ENCODE measurements at regions not wholly inside any gene's neighbourhood (a gene's known extent, or its start where the extent isn't known, plus 50 kb on each side); places are given as distances from the start of the nearest gene placed in this dataset.

DNA sequence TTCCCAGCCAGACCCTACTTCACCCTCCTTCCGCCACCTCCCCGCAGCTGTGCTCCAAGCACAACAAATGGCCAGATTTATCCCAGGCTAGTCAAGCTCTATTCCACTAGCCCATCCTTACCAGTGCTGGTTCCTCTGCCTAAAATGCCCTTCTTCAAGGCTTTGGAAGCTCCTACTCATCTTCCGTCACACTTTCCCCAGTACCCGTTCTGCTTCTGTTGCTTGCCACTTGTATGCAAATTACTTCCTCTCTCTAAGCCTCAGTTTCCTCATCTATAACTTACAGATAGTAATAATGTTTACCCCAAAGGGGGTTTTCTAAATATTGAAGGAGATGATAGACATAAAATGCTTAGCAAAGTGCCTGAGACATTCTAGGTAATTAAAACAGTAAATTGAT is 193.1 kb downstream of the MAFB start:
- no peak overlapping the region for H3K27ac ChIP-seq
- H4K20me1 ChIP-seq (ENCODE audit: insufficient read depth, poor library complexity, severe bottlenecking): no peaks in the 10 kb centered on the region
- no peak overlapping the region for H3K4me2 ChIP-seq
- H3K27me3 ChIP-seq: peaks cover 2% of the 10 kb centered on the region
- no peaks in the 10 kb centered on the region for H3K9me2 ChIP-seq (replicated peaks; ENCODE audit: insufficient read depth)
- no peak overlapping the region for H2AFZ ChIP-seq
- no peaks in the 10 kb centered on the region for H3K9me3 ChIP-seq (ENCODE audit: low read depth)
- WGBS (ENCODE audit: low lambda C conversion rate, missing lambda C conversion rate): 71% methylated on average over 4 of the region's 4 CpGs
- H3K4me3 ChIP-seq: no peak overlapping the region
- no peaks in the 10 kb centered on the region for H3K79me2 ChIP-seq
- no peaks in the 10 kb centered on the region for H3K4me1 ChIP-seq (ENCODE audit: insufficient read depth)
- H3K36me3 ChIP-seq (replicated peaks; ENCODE audit: insufficient read depth, low read depth): no peaks in the 10 kb centered on the region
- DNase-seq (ENCODE audit: low spot score): no peak
- TF ChIP-seq, protein P1, sequence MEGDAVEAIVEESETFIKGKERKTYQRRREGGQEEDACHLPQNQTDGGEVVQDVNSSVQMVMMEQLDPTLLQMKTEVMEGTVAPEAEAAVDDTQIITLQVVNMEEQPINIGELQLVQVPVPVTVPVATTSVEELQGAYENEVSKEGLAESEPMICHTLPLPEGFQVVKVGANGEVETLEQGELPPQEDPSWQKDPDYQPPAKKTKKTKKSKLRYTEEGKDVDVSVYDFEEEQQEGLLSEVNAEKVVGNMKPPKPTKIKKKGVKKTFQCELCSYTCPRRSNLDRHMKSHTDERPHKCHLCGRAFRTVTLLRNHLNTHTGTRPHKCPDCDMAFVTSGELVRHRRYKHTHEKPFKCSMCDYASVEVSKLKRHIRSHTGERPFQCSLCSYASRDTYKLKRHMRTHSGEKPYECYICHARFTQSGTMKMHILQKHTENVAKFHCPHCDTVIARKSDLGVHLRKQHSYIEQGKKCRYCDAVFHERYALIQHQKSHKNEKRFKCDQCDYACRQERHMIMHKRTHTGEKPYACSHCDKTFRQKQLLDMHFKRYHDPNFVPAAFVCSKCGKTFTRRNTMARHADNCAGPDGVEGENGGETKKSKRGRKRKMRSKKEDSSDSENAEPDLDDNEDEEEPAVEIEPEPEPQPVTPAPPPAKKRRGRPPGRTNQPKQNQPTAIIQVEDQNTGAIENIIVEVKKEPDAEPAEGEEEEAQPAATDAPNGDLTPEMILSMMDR (IDR thresholded peaks at IDR 0.05; ENCODE audit: poor library complexity): no peak
- TF ChIP-seq EZH2phosphoT487 (IDR thresholded peaks at IDR 0.05; ENCODE audit: low read depth, severe bottlenecking, unreplicated experiment) (no peak), EZH2 (IDR thresholded peaks at IDR 0.05; ENCODE audit: borderline replicate concordance) (no peak)

DNA sequence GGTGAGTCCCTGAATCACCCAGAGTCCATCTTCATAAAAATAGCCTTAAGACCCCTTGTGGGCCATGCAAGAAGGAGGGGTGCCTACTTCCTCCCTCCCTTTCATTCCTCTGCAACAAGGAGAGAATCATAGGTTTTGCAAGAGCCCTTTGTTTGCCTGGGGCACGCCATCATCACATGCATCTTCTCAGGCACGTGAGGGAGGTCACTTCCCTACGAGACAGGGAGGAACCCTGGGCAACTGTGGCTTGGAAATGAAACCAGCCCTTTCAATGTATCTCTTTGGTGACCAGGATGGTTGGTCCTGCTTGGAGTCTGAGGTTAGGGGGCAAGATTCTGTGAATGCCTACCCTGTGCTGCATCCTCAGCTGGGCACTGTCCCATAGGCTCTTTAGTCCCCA is 194.8 kb downstream of the MAFB start:
- Histone ChIP-seq H3K27ac (no peak overlapping the region), H3K9me3 (ENCODE audit: low read depth) (no peaks in the 10 kb centered on the region), H3K9me2 (replicated peaks; ENCODE audit: insufficient read depth) (no peaks in the 10 kb centered on the region), H3K79me2 (no peaks in the 10 kb centered on the region), H2AFZ (no peak overlapping the region), H3K4me3 (no peak overlapping the region), H3K4me2 (no peak overlapping the region), H3K27me3 (peaks cover 2% of the 10 kb centered on the region), H4K20me1 (ENCODE audit: insufficient read depth, poor library complexity, severe bottlenecking) (no peaks in the 10 kb centered on the region), H3K4me1 (ENCODE audit: insufficient read depth) (no peaks in the 10 kb centered on the region), H3K36me3 (replicated peaks; ENCODE audit: insufficient read depth, low read depth) (no peaks in the 10 kb centered on the region)
- 71% methylated on average over 3 of the region's 3 CpGs for WGBS (ENCODE audit: low lambda C conversion rate, missing lambda C conversion rate)
- no peak for DNase-seq (ENCODE audit: low spot score)
- TF ChIP-seq, protein P1 (IDR thresholded peaks at IDR 0.05; ENCODE audit: poor library complexity): no peak
- TF ChIP-seq EZH2 (IDR thresholded peaks at IDR 0.05; ENCODE audit: borderline replicate concordance) (no peak), EZH2phosphoT487 (IDR thresholded peaks at IDR 0.05; ENCODE audit: low read depth, severe bottlenecking, unreplicated experiment) (no peak)

DNA sequence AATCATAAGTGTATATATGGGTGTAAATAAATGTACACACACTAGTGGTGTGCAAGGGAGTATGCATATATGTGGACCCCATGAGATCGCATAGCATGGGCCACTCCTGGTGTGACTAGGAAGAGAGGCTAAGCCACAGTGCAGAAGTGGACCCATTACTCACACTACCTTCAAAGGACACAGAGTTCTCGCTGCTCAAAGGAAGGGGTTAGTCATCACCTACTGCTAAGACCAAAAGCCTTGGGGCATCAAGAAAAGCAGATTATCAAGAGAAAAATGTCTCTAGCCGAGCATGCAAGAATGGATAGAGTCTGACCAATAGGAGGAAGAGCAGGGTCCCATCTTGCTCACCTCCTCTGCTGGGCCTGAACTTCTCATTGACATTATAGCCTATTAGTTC is 195.5 kb downstream of the MAFB start:
- no peak overlapping the region for H3K27ac ChIP-seq
- no peak overlapping the region for H3K4me2 ChIP-seq
- WGBS (ENCODE audit: low lambda C conversion rate, missing lambda C conversion rate): 86% methylated on average over 3 of the region's 3 CpGs

More for the DNA sequence above, 195.5 kb downstream of the MAFB start:
- H3K9me3 ChIP-seq (ENCODE audit: low read depth): no peaks in the 10 kb centered on the region
- DNase-seq (ENCODE audit: low spot score): no peak
- no peaks in the 10 kb centered on the region for H3K27me3 ChIP-seq
- no peak overlapping the region for H3K4me3 ChIP-seq
- H3K79me2 ChIP-seq: no peaks in the 10 kb centered on the region
- no peak overlapping the region for H2AFZ ChIP-seq
- TF ChIP-seq EZH2 (IDR thresholded peaks at IDR 0.05; ENCODE audit: borderline replicate concordance) (no peak), EZH2phosphoT487 (IDR thresholded peaks at IDR 0.05; ENCODE audit: low read depth, severe bottlenecking, unreplicated experiment) (no peak)
- TF ChIP-seq, protein P1 (IDR thresholded peaks at IDR 0.05; ENCODE audit: poor library complexity): no peak
- no peaks in the 10 kb centered on the region for H3K4me1 ChIP-seq (ENCODE audit: insufficient read depth)
- no peaks in the 10 kb centered on the region for H3K9me2 ChIP-seq (replicated peaks; ENCODE audit: insufficient read depth)
- no peaks in the 10 kb centered on the region for H4K20me1 ChIP-seq (ENCODE audit: insufficient read depth, poor library complexity, severe bottlenecking)
- no peaks in the 10 kb centered on the region for H3K36me3 ChIP-seq (replicated peaks; ENCODE audit: insufficient read depth, low read depth)
